Activated naive CD4-positive, alpha-beta T cell treated with Interleukin-2 at 50 U/mL for 16 hours (primary cell): ENCODE measurements at regions not wholly inside any gene's neighbourhood (a gene's known extent, or its start where the extent isn't known, plus 50 kb on each side); places are given as distances from the start of the nearest gene placed in this dataset.

Experiments used
- DNase-seq: peaks from one replicate; pipeline ENCODE4 v3.0.0-alpha.2; 2020

DNA sequence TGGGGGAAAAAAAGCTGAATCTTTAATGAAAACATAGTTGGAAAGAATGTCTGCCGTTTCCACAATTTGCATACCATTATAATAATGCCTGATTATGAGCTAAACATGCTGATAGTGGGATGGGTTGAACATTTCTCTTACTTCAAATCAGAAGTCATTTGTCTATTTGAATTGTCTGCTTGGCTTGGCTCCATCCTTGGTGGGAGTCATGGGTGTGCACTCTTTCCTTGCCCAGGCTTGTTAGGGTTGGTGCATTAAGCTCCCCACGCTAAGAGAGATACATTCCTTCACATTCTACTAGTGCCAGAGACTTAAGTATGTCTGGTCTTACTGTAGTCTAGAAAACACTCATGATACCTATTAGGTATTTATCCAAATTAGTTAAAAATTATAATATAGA is 121.4 kb upstream of the RARB start:
- DNase-seq, result no peak

DNA sequence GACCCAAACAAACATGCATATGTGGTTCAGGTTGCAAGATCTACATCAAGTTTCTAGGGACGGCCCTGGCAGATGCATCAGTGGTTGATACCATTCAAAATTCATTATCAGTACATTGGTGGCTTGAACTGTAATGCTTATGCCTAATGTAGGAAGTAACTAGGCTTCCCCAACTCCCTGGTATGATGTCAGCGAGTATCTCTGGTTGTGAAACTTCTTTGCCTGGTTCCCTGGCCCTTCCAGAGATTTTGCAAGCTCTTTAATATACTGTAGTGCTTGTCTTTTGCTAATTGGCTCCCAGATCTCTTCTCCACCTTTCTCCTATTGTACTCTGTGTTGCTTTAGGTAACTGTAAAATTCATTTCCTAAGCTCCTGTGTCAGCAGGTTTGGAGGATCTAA is 114.8 kb upstream of the RARB start:
- no peak for DNase-seq

DNA sequence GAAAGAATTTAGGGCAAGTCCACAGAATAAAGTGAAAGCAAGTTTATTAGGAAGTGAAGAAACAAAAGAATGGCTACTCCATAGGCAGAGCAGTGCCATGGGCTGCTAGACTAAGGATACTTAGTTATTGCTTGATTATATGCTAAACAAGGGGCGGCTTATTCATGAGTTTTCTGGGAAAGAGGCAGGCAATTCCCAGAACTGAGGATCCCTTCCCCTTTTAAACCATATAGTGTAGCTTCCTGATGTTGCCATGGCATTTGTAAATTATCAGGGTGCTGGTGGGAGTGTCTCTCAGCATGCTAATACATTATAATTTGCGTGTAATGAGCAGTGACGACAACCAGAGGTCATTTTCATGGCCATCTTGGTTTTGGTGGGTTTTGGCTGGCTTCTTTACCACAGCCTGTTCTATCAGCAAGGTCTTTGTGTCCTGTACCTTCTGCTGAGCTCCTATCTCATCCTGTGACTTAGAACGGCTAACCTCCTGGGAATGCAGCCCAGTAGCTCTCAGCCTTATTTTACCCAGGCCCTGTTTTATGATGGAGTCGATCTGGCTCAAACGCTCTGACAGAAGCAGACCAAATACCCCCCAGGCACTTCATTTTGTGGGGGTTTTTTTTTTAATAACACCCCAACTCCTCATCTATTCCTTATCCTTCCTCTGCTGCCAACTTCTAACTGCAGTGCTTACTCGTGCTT is 103.0 kb upstream of the RARB start:
- no peak for DNase-seq

DNA sequence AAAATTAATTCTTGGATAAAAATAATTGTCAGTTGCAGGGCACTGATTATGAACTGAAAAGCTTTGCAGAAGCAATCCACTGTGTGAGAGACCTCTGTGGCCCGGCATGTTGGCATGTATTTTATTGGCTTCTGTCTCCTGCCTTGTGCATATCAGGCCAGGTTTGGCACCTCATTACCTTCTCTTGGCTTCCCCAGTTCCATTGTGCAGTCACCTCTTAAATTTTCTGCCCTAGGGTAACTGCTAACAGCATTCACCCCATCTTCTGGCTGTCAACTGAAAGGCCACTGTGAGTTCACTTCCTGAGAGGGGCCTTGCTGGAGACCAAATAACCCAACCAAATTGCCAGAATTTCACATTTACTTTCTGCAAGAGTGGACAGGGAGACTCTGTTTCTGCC is 92.7 kb upstream of the RARB start:
- no peak for DNase-seq

DNA sequence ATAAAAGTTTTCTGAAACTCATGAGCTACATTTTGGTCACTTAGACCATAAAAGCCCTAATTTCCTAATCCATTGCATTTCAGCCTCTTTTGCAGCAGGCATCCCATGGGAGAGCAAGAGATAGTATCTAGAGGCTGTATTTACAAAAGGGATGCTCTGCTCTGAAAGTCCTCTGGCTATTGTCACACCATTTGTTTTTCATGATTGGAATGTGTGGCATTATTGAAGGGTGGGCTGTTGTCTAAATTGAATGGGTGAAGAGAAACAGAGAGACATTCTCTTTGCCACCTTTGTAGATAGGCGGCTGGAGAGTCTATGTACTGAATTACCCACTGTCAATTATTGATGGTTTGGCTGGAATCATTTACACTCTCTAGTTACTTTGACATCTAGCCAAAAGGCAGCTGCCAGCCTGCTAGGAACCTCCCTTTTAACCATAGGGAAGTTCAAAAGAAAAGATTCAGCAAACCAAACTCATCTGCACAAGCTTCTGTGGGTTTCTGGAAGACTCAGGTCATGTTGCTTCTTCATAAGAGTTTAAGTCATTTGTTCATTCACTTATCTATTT is 89.8 kb upstream of the RARB start:
- no peak for DNase-seq

DNA sequence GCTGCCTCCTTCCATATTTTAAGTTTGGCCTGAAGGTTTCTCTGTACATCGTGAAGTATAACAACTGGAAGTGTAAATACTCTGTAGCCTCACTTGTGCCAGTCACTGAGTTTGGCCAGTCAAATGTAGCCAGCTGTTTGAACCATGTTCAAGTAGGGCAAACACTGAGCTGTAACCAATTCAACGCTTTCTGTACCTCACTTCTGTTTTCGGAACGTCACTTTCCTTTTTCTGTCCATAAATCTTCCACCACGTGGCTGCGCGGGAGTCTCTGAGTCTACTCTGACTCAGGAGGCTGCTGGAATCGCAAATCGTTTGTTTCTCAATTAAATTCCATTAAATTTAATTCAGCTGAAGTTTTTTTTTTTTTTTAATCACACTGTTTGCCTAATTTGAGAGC is 88.8 kb upstream of the RARB start:
- no peak for DNase-seq

DNA sequence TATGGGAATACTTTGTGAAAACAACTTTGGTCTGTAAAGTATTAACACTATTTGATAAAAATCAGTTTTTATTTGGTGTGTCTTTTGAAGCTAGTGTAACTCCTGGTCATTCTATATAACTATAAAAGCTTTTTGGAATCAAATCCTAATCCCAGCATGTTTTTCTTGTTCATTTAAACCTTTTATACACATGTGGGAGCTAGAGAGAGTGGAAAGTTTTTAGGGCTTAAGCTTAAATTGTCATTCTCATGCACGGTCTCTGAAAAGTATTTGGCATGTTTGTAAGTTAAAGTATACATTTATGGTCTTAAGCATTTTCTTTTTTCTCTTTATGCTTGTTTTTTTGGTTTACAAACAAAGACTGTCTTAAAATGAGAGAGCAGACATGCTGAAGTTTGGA is 83.4 kb upstream of the RARB start:
- DNase-seq, result no peak

DNA sequence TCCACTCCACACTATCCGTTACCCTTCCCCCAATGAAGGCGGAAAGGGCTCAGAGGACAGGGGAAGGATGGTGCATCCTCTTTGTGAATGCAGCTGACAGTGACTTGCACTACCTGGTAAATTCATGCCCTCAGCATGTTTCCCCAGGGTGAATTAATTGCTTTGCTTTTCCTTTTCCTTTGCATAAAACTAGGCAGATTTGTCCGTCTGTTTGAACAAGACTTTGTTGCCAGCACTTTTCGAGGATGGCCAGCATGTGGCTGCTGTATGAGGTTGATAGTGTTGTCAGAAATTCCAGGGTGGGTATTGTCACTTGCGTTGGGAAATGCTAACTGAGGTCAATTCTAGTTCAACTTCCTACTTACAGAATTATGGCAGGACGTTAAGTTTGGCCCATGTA is 79.0 kb upstream of the RARB start:
- DNase-seq, result no peak

DNA sequence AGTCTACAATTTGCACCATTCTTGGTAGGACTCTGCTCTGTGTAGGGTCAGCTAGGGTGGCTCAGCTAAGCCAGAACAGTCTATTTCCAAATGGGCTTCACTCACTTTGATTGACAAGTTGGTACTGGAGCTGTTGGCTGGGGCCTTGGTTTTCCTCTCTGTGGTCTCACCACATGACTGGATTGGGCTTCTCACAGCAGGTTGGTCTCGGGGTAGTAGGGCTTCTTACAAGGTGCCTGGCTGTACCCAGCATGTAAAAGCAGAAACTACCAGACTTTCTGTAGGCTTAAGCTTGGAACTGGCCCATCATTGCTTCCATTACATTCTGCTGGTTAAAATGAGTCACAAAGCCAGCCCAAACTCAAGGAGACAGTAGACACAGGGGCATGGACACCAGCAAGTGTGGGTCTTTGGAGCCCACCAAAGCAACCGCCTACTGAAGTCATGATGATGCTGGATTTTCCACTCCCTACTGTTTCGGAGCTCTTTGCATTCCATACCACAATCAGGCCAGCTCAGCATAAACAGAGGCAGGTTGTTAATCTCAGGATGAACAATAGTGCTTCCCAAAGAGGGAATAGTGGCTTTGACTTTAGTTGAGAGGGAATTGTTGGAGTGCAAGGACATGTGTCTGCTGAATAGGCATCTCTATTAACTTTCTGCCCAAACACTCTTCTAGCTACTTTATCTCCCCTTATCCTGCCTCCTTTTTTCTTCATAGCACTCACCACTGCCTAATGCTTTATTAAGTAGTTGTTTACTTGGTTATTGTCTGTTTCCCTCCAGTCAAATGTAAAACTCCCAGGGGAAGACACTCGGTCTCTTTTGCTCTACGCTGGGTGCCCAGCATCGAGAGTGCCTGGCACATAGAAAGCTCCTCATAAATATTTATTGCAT is 78.0 kb upstream of the RARB start:
- no peak for DNase-seq

DNA sequence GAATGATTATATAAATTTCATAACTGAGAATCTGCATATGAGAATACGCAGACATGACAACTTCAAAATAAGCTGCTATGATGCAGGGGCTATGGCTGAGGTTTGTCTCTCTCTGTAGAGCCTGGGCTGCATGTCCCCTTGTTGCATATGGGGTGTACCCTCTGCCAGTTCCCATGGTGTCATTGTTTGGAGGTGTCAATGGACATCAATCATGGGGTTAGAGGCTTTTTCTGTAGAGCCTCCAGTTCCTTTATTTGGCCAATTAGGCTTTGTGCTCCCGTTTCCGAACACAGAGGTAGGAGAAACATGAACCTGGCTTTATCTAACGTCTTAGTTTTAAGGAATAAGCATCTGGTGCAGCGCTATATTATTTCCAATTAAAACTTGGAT is 77.3 kb upstream of the RARB start:
- DNase-seq, result no peak

DNA sequence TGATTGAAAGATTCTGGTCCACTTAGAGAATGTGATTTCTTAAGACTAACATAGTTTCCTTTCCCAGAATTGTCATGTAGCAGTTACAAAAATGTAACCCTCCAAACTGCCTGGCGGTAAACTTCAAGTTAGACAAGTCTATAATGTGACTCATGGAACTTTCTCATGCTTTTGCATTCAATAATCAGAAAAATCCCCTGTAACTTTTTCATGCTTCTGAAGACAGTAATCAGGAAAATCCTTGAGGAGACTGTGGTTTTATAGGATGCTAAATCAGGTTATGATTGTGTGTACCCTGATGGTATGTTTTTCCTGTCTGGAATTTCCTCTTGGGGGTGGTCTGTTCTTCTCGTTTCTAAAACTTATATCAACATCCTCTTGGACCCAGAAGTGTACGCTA is 74.0 kb upstream of the RARB start:
- no peak for DNase-seq

DNA sequence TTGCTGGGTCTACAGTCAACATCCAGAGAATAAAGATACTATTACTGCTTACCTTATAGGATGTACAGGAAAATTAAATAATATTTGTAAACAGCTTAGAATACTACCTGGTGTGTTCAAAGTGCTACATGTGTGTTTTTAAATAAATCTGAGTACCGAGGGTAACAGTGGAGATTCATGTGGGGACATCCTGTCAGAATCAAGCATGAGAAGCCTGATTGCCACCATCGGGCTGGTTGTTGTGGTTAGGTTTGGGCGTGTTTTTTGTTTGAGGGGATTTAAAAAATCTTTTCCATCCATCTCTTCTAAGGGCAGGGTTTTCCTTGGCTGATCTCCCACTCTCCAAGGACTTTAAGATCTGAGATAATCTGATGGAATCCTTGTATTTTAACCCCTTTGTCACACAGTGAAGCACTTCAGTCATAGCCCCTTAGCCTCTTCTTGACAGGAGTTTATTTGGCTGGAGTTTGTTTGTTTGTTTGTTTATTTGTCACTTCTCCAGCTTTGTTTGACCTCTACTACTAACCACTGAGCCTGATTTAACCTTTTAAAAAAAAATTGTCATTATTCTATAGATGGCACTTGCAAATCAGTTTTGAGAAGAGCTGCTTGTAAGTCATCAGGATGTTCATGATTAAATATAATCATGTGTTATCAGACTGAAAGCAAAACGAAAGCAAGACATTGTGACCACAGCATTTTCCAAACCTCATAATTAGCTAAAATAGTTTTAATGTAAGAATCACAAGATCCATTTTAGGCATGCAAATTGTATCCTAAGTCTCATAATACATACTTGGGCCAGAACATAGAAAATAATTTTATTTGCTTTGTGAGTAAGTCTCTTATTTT is 72.8 kb upstream of the RARB start:
- DNase-seq, result no peak

DNA sequence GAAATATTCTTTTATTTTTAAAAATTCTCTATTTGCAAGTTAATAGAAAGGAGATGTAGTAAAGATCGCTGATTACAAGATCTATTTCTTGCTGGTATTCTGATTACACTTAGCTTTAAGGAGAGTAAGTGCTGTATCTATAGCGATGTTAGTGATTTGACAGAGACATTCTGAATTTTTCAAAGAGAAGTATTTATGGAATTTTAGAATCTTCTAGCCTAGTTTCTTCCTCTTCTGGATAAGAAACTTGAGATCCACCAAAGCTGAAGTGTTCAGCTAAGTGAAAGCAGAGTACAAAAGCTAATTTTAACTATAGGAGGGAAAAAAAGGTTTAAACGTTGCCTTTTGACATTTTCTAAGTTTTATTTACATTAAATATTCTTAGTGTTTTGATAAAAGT is 72.1 kb upstream of the RARB start:
- DNase-seq, result no peak

DNA sequence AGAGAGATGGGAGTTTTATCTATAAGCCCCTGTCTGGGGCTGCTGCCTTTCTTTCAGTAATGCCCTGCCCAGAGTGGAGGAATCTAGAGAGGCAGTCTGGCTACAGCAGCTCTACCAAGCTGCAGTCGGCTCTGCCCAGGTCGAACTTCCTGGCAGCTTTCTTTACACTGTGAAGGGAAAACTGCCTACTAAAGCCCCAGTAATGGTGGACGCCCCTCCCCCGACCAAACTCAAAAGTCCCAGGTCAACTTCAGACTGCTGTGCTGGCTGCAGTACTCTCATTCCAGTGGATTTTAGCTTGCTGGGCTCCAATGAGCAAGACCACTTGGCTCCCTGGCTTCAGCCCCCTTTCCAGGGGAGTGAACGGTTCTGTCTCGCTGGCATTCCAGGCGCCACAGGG is 65.9 kb upstream of the RARB start:
- DNase-seq, result no peak

DNA sequence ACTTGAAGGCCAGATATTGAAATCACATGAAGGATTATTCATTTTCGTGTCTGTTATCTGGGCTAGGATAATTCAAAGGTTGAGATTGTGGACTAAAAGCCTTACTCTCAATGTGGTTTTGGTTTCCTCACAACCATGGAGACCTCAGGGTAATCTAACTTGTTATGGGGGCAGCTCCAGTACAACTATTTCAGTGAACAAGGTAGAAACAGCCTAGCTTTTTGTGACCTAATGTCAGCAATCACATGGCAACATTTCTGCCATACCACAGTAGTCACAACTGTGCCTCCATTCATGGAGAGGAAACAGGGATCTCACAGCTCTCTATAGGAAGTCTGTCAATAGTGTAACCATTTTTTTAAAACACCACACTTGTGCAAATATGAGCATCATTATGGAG is 62.4 kb upstream of the RARB start:
- no peak for DNase-seq

DNA sequence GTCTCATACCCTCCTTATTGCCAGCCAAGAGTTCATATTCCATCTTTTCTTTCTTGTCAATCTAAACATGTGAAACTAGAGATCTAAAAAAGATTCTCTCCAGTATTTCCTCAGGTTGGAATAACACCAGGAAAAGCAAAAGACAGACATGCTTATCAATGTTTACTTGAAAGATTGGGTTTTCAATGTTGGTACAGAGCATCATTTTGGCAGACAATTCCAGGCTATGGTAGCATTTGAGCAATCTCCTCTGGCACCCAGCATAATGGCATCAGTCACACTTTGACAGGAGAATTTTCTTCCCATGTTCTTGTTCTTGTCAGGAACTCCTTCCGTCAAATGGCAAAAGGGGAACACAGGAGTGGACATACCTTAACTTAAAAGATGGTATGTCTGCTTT is 61.0 kb upstream of the RARB start:
- no peak for DNase-seq

DNA sequence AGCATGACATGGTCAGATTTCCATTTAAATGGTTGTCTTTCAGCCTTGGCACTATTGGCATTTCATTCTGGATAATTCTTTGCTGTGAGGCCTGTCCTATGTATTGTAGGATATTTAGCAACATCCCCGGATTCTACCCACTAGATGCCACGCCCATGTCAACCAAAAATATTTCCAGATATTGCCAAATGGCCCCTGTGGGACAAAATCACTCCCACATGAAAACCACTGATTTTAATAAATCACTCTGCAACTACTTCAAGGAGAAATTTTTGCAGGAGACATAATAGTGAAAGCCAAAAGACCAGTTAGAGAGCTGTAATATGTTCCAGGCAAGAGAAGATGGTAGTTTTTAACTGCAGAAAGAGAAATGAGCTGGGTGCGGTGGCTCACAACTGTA is 55.9 kb upstream of the RARB start:
- DNase-seq, result no peak

DNA sequence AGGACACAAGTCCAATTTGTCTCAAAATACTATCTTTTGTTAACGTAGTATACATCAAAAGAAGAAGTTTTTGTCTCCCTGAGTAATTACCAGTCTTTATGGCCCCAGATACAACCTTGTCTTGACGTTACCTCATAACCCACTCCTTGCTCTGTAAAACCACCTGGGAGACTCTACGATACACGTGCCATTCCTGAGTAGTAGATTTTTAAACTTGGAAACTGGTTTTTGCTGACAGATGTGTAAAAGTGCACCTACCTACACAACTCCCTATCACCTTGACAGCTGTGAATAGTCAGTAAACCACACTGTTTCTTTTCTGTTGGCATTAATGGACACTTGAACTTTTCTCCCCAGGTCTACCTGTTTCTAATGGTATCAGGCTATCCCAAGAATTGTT is 51.7 kb upstream of the RARB start:
- no peak for DNase-seq

DNA sequence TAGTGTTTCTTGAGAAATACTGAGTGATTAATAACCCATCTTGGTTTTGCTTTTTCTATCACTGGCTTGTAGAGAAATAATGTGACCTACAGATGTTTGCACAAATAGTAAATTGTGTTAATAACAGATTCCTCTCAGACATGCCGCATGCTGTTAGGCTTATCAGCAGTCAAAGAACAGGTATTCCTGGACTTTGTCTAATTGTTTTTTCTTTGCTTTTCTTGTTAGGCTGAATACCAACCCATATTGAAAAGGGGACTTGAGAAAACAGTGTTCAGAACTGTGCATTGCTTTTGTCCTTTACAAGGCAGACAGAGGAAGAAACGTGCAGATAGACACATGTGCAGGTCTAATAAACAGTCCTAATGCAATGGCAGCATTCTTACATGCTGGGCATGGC is 51.0 kb upstream of the RARB start:
- no peak for DNase-seq
